CD14-positive monocyte (primary cell): ENCODE measurements at regions not wholly inside any gene's neighbourhood (a gene's known extent, or its start where the extent isn't known, plus 50 kb on each side); places are given as distances from the start of the nearest gene placed in this dataset.

ENCODE experiments used
- DNase-seq, 3 donors: peaks; one replicate each; pipeline ENCODE4 v3.0.0-alpha.2; 2011 to 2022
- H2AFZ ChIP-seq: 2 replicates; pipeline ENCODE4 v1.6.0; 2012; ENCODE audit warnings: mild to moderate bottlenecking, low read depth, low read length, inconsistent platforms; ENCODE audit not compliant: insufficient read depth, poor library complexity, severe bottlenecking
- H3K27ac ChIP-seq, 2 donors: 1 replicate in 1 of 2; 2 replicates in 1 of 2; pipeline ENCODE4 v1.5.1; 2012 to 2013; ENCODE audit warnings: low read length in 2 of 2, control low read depth in 1 of 2, inconsistent platforms in 1 of 2, low read depth in 1 of 2, mild to moderate bottlenecking in 1 of 2
- H3K27me3 ChIP-seq, 2 donors: one replicate each; pipeline versions ENCODE4 v1.6.0 to v1.6.1; 2011 to 2013; ENCODE audit warnings: low read length in 2 of 2; ENCODE audit not compliant: control insufficient read depth in 2 of 2, insufficient read depth in 2 of 2
- H3K36me3 ChIP-seq, 2 donors: replicated peaks in 1 of 2; 1 replicate in 1 of 2; 2 replicates in 1 of 2; pipeline versions ENCODE4 v1.5.1 to v1.6.1; 2012 to 2013; ENCODE audit warnings: low read length in 2 of 2, control low read depth in 1 of 2, inconsistent platforms in 1 of 2, mild to moderate bottlenecking in 1 of 2; ENCODE audit not compliant: insufficient read depth in 2 of 2, control insufficient read depth in 1 of 2
- H3K4me1 ChIP-seq, 2 donors: 1 replicate in 1 of 2; 2 replicates in 1 of 2; pipeline versions ENCODE4 v1.5.1 to v1.6.1; 2012 to 2013; ENCODE audit warnings: low read length in 2 of 2, control low read depth in 1 of 2, inconsistent platforms in 1 of 2, mild to moderate bottlenecking in 1 of 2, moderate library complexity in 1 of 2; ENCODE audit not compliant: insufficient read depth in 2 of 2, control insufficient read depth in 1 of 2
- H3K4me2 ChIP-seq: replicated peaks from 2 replicates; pipeline ENCODE3; 2012; ENCODE audit warnings: low read length, moderate library complexity, mild to moderate bottlenecking; ENCODE audit not compliant: poor library complexity, severe bottlenecking; ENCODE audit errors: extremely low read depth
- H3K4me3 ChIP-seq, 3 experiments: fragments of 200-600 bp in 1 of 3; sonication (generic) in 1 of 3; replicated peaks in 1 of 3; 1 replicate in 2 of 3; 2 replicates in 1 of 3; pipeline ENCODE4 v1.5.1; 2011 to 2013; ENCODE audit warnings: low read length in 3 of 3, mild to moderate bottlenecking in 3 of 3, control low read depth in 2 of 3, low read depth in 2 of 3, inconsistent platforms in 1 of 3, moderate library complexity in 1 of 3
- H3K79me2 ChIP-seq: 2 replicates; pipeline ENCODE4 v1.6.0; 2012; ENCODE audit warnings: mild to moderate bottlenecking, control low read depth, inconsistent platforms, low read length, moderate library complexity; ENCODE audit not compliant: insufficient read depth
- H3K9ac ChIP-seq: 2 replicates; pipeline ENCODE4 v1.6.0; 2017; ENCODE audit warnings: low read length, mild to moderate bottlenecking; ENCODE audit not compliant: insufficient read depth, poor library complexity, severe bottlenecking
- H3K9me3 ChIP-seq, 2 donors: replicated peaks in 1 of 2; 1 replicate in 1 of 2; 2 replicates in 1 of 2; pipeline versions ENCODE4 v1.5.1 to v1.6.1; 2012 to 2013; ENCODE audit warnings: low read length in 2 of 2, control low read depth in 1 of 2; ENCODE audit not compliant: control insufficient read depth in 1 of 2, insufficient read depth in 1 of 2
- H4K20me1 ChIP-seq: 2 replicates; pipeline ENCODE4 v1.6.0; 2012; ENCODE audit warnings: mild to moderate bottlenecking, low read length, control low read depth, moderate library complexity; ENCODE audit not compliant: insufficient read depth
- H3K27ac Mint-ChIP-seq, 7 donors: one replicate each; pipeline ENCODE4 v1.8.0; 2020; ENCODE audit warnings: mild to moderate bottlenecking in 7 of 7, mixed read lengths in 7 of 7, moderate library complexity in 6 of 7, inconsistent platforms in 2 of 7
- H3K27me3 Mint-ChIP-seq, 3 donors: one replicate each; pipeline ENCODE4 v1.8.0; 2021 to 2022; ENCODE audit warnings: low read depth in 3 of 3, mild to moderate bottlenecking in 3 of 3, mixed read lengths in 3 of 3, moderate library complexity in 3 of 3, inconsistent platforms in 1 of 3
- H3K36me3 Mint-ChIP-seq, 2 donors: one replicate each; pipeline ENCODE4 v1.8.0; 2020; ENCODE audit warnings: mixed read lengths in 2 of 2, inconsistent platforms in 1 of 2, mild to moderate bottlenecking in 1 of 2
- H3K4me1 Mint-ChIP-seq: one replicate; pipeline ENCODE4 v1.8.0; 2020; ENCODE audit warnings: mild to moderate bottlenecking, mixed read lengths
- H3K4me3 Mint-ChIP-seq, 2 donors: one replicate each; pipeline ENCODE4 v1.8.0; 2020; ENCODE audit warnings: mild to moderate bottlenecking in 2 of 2, mixed read lengths in 2 of 2, moderate library complexity in 1 of 2
- H3K9me3 Mint-ChIP-seq, 7 donors: one replicate each; pipeline ENCODE4 v1.8.0; 2020 to 2022; ENCODE audit warnings: mixed read lengths in 7 of 7, mild to moderate bottlenecking in 6 of 7, moderate library complexity in 6 of 7, inconsistent platforms in 2 of 7
- CTCF ChIP-seq: fragments of 200-600 bp; IDR thresholded peaks from one replicate; pipeline ENCODE4 v1.8.0; 2022; ENCODE audit warnings: antibody characterized with exemption, mild to moderate bottlenecking
- WGBS: methylation state at CpG from one replicate; pipeline ENCODE4 v1.1.5; 2013; ENCODE audit warnings: missing lambda C conversion rate; ENCODE audit not compliant: insufficient coverage; 5-methylcytosine and 5-hydroxymethylcytosine counted together
- intact Hi-C, 2 donors: fragments of 100-400 bp; cut with micrococcal nuclease; formaldehyde crosslinking; loops; one replicate each; pipeline versions ENCODE4 v1.15.0 to v1.15.1; 2023

DNA sequence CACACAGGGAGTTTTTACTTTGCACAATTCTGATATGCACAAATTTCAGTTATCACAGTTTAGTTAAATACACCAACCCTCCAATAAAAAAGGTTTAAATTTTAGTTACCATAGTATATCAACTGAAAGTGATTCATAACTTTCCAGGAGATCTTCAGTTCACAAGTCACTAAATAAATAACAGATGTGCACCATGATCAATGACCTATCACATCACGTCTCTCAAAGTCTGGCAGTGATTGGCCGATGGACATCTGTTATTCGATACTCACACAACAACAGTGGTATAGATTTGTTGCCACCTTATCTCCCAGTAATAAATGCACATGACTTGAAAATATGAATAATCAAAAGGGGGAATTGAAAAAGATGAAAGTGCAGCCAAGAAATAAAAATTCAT is 66.8 kb upstream of the PTCHD4 start:
- DNase-seq: no peak
- Histone ChIP-seq H3K9me3 (no peaks in the 10 kb centered on the region), H3K9ac (no peak overlapping the region), H3K27me3 (no peaks in the 10 kb centered on the region), H3K27ac (no peak overlapping the region), H3K4me2 (no peak overlapping the region), H2AFZ (no peak overlapping the region), H4K20me1 (no peaks in the 10 kb centered on the region), H3K4me3 (no peak overlapping the region), H3K79me2 (no peaks in the 10 kb centered on the region), H3K4me1 (no peaks in the 10 kb centered on the region), H3K36me3 (no peaks in the 10 kb centered on the region)
- Mint-ChIP-seq H3K27me3 (peaks cover 0 to 1% (median 0%) of the 10 kb centered on the region in 3 donors), H3K4me3 (no peak overlapping the region), H3K27ac (no peak overlapping the region), H3K9me3 (peaks cover 0 to 2% (median 0%) of the 10 kb centered on the region in 7 donors), H3K36me3 (no peaks in the 10 kb centered on the region), H3K4me1 (no peaks in the 10 kb centered on the region)
- no peak for TF ChIP-seq CTCF
- intact Hi-C loops: no loop called here
- 100% methylated on average over 1 of the region's 3 CpGs for WGBS

DNA sequence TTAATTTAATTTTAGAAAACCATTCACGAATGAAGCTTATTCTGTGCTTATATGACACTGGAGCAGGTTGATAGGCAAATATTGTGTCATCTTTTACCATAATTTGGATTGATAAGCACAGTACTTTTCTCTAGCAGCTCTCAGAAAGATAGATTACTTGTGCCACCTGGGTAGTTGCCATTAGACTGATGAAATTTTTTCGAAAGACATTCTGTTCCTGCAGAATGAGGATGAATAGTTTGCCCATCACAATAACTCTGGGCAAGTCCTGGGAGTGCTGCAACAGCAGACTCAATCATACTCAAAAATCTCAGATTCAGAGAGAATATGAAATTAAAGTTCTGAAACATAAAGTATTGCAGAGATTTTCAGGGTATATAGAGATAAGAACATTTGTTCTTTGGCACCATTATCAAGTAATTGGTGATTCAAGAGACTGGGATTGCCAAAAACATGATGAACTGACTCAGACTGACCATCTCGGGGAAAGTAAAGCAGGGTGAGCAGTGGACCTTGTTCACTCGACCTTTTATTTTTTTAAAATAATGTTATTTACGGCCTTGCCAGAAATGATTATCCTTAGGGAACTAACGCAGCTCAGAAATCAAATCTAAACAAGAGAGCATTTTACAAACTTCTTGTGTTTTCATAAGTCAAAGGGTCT is 65.8 kb upstream of the PTCHD4 start:
- WGBS: 71% methylated on average over 1 of the region's 6 CpGs
- Histone ChIP-seq H3K4me2 (no peak overlapping the region), H3K27me3 (no peaks in the 10 kb centered on the region), H3K9ac (no peak overlapping the region), H4K20me1 (no peaks in the 10 kb centered on the region), H3K27ac (no peak overlapping the region), H2AFZ (no peak overlapping the region), H3K36me3 (no peaks in the 10 kb centered on the region), H3K9me3 (no peaks in the 10 kb centered on the region), H3K4me3 (no peak overlapping the region), H3K79me2 (no peaks in the 10 kb centered on the region), H3K4me1 (no peaks in the 10 kb centered on the region)
- no peaks in the 10 kb centered on the region for H3K36me3 Mint-ChIP-seq
- peaks cover 0 to 1% (median 0%) of the 10 kb centered on the region in 3 donors for H3K27me3 Mint-ChIP-seq
- H3K9me3 Mint-ChIP-seq: peaks cover 0 to 2% (median 0%) of the 10 kb centered on the region in 7 donors
- intact Hi-C loops: no loop called here
- no peaks in the 10 kb centered on the region for H3K4me1 Mint-ChIP-seq
- H3K4me3 Mint-ChIP-seq: no peak overlapping the region
- H3K27ac Mint-ChIP-seq: no peak overlapping the region
- TF ChIP-seq CTCF: no peak
- no peak for DNase-seq
